HG03175 (cell line): ENCODE measurements at regions not wholly inside any gene's neighbourhood (a gene's known extent, or its start where the extent isn't known, plus 50 kb on each side); places are given as distances from the start of the nearest gene placed in this dataset.

Experiments used
- ATAC-seq: cut with Tn5 transposase; IDR thresholded peaks from one replicate; pipeline ENCODE4 v1.9.1; 2021; ENCODE audit warnings: mild to moderate bottlenecking, moderate library complexity; ENCODE audit not compliant: unreplicated experiment

- ATAC-seq = no peak
Observed at GRCh38 chr13:46948338-46948737, 51.5 kb upstream of the HTR2A start.

- ATAC-seq = no peak
Observed at GRCh38 chr13:46947425-46948191, 50.8 kb upstream of the HTR2A start.
